Omental fat pad (tissue), 3 donors: ENCODE measurements at regions not wholly inside any gene's neighbourhood (a gene's known extent, or its start where the extent isn't known, plus 50 kb on each side); places are given as distances from the start of the nearest gene placed in this dataset.

ENCODE experiments used
- ATAC-seq: fragments of 150-250 bp; one replicate; pipeline ENCODE4 v1.9.1; 2016; ENCODE audit warnings: mild to moderate bottlenecking, moderate library complexity; ENCODE audit not compliant: low FRiP score
- DNase-seq: peaks from one replicate; pipeline ENCODE4 v3.0.0-alpha.2; 2019; ENCODE audit warnings: low spot score
- CTCF ChIP-seq, 3 donors: fragments of 450-650 bp; IDR thresholded peaks; one replicate each; pipeline ENCODE4 v1.5.1; 2016 to 2017; ENCODE audit warnings: antibody characterized with exemption in 3 of 3, mild to moderate bottlenecking in 3 of 3, moderate library complexity in 2 of 3

GRCh38 chr2:79253243-79253774 lies 93.8 kb upstream of the REG3A start:
- ATAC-seq (no peak), DNase-seq (no peak)
- TF ChIP-seq CTCF (IDR thresholded peaks at IDR 0.05), result no peak

- DNase-seq (no peak), ATAC-seq (no peak)
- TF ChIP-seq CTCF (IDR thresholded peaks at IDR 0.05), result no peak
These were observed 91.1 kb upstream of the REG3A start for GRCh38 chr2:79250656-79251055.

GRCh38 chr2:79248776-79249175 lies 89.2 kb upstream of the REG3A start:
- no peak for ATAC-seq
- TF ChIP-seq CTCF (IDR thresholded peaks at IDR 0.05), result no peak
- no peak for DNase-seq

- no peak for TF ChIP-seq CTCF (IDR thresholded peaks at IDR 0.05)
- ATAC-seq, result no peak
- no peak for DNase-seq
These were observed 75.6 kb upstream of the REG3A start for GRCh38 chr2:79235135-79235534.

- ATAC-seq (no peak), DNase-seq (no peak)
- TF ChIP-seq CTCF (IDR thresholded peaks at IDR 0.05), result no peak
These were observed 64.0 kb upstream of the REG3A start for GRCh38 chr2:79223539-79223938.

GRCh38 chr2:79219383-79219988 lies 59.9 kb upstream of the REG3A start:
- DNase-seq, result no peak
- no peak for TF ChIP-seq CTCF (IDR thresholded peaks at IDR 0.05)
- ATAC-seq, result no peak

- no peak for DNase-seq
- no peak for TF ChIP-seq CTCF (IDR thresholded peaks at IDR 0.05)
- no peak for ATAC-seq
These were observed 50.8 kb upstream of the REG3A start for GRCh38 chr2:79210274-79210917.
